SU-DHL-6 (cell line): ENCODE measurements at regions not wholly inside any gene's neighbourhood (a gene's known extent, or its start where the extent isn't known, plus 50 kb on each side); places are given as distances from the start of the nearest gene placed in this dataset.

Experiments used
- H2AFZ ChIP-seq: fragments of 200-600 bp; sonication (generic); 2 replicates; pipeline ENCODE4 v1.6.1; 2014; ENCODE audit warnings: low read depth, mild to moderate bottlenecking, moderate library complexity, mixed read lengths, antibody characterized with exemption, low read length; ENCODE audit not compliant: severe bottlenecking
- H3F3A ChIP-seq: fragments of 200-600 bp; shearing (Covaris generic); 2 replicates; pipeline ENCODE4 v1.6.0; 2016; ENCODE audit warnings: antibody characterized with exemption, mild to moderate bottlenecking; ENCODE audit not compliant: insufficient read depth
- H3K27ac ChIP-seq: fragments of 200-600 bp; sonication (generic); 2 replicates; pipeline ENCODE4 v1.5.1; 2016; ENCODE audit warnings: low read depth, mild to moderate bottlenecking, low read length, moderate library complexity, mixed read lengths
- H3K27me3 ChIP-seq: fragments of 200-600 bp; sonication (generic), shearing (Covaris generic); 2 replicates; pipeline ENCODE4 v1.6.0; 2014; ENCODE audit warnings: mild to moderate bottlenecking, low read length
- H3K36me3 ChIP-seq: fragments of 200-600 bp; sonication (generic); 2 replicates; pipeline ENCODE4 v1.6.1; 2014; ENCODE audit warnings: mild to moderate bottlenecking, low read length, mixed read lengths
- H3K4me2 ChIP-seq: fragments of 300-600, 200-600 bp; shearing (Covaris generic), sonication (generic); 2 replicates; pipeline ENCODE4 v1.6.0; 2014; ENCODE audit warnings: low read length, low read depth, mild to moderate bottlenecking; ENCODE audit not compliant: poor library complexity, severe bottlenecking
- H3K4me3 ChIP-seq: fragments of 200-600 bp; sonication (generic); 2 replicates; pipeline ENCODE4 v1.5.1; 2014; ENCODE audit warnings: antibody characterized with exemption, low read length, mild to moderate bottlenecking, mixed read lengths; ENCODE audit not compliant: insufficient read depth, poor library complexity, severe bottlenecking
- H3K79me2 ChIP-seq: fragments of 200-600 bp; sonication (generic); 2 replicates; pipeline ENCODE4 v1.6.1; 2014; ENCODE audit warnings: mild to moderate bottlenecking, low read length, moderate library complexity; ENCODE audit not compliant: insufficient read depth
- H3K9ac ChIP-seq: fragments of 200-600 bp; sonication (generic); 2 replicates; pipeline ENCODE4 v1.7.0; 2014; ENCODE audit warnings: mild to moderate bottlenecking, low read length
- H3K9me2 ChIP-seq: fragments of 200-600 bp; sonication (generic); replicated peaks from 2 replicates; pipeline ENCODE4 v1.6.1; 2014; ENCODE audit warnings: low read length; ENCODE audit not compliant: insufficient read depth
- H3K9me3 ChIP-seq: fragments of 200-600 bp; sonication (generic); 2 replicates; pipeline ENCODE4 v1.6.1; 2014; ENCODE audit warnings: low read length, mixed read lengths; ENCODE audit not compliant: insufficient read depth
- H4K20me1 ChIP-seq: fragments of 200-600 bp; sonication (generic); 2 replicates; pipeline ENCODE4 v1.6.1; 2014; ENCODE audit warnings: low read depth, mild to moderate bottlenecking, antibody characterized with exemption, low read length, moderate library complexity, mixed read lengths
- CTCF ChIP-seq: fragments of 200-600 bp; sonication (generic); IDR thresholded peaks from one replicate; pipeline ENCODE4 v1.5.1; 2017; ENCODE audit warnings: antibody characterized with exemption, mild to moderate bottlenecking, low read length, moderate library complexity; ENCODE audit not compliant: insufficient read depth, poor library complexity, severe bottlenecking
- EZH2phosphoT487 ChIP-seq: fragments of 200-600 bp; sonication (generic), shearing (Covaris generic); conservative IDR thresholded peaks from 2 replicates; pipeline ENCODE4 v1.6.1; 2018; ENCODE audit warnings: mild to moderate bottlenecking, antibody characterized with exemption, low read length, moderate library complexity, mixed read lengths

GRCh38 chr1:224054611-224055010 lies 59.3 kb upstream of the FBXO28 start:
- Histone ChIP-seq H3F3A (no peaks in the 10 kb centered on the region), H2AFZ (no peak overlapping the region), H3K36me3 (no peaks in the 10 kb centered on the region), H3K4me3 (no peak overlapping the region), H3K9me2 (no peaks in the 10 kb centered on the region), H3K79me2 (no peaks in the 10 kb centered on the region), H3K9ac (no peak overlapping the region), H3K27ac (no peak overlapping the region), H4K20me1 (no peaks in the 10 kb centered on the region), H3K4me2 (no peak overlapping the region), H3K9me3 (no peaks in the 10 kb centered on the region), H3K27me3 (no peaks in the 10 kb centered on the region)
- TF ChIP-seq CTCF (no peak), EZH2phosphoT487 (no peak)

GRCh38 chr1:224054012-224054411 lies 59.9 kb upstream of the FBXO28 start:
- Histone ChIP-seq H3K9me2 (no peaks in the 10 kb centered on the region), H3K9ac (no peak overlapping the region), H3K27ac (no peak overlapping the region), H2AFZ (no peak overlapping the region), H3K36me3 (no peaks in the 10 kb centered on the region), H3K9me3 (no peaks in the 10 kb centered on the region), H3K27me3 (no peaks in the 10 kb centered on the region), H3K4me2 (no peak overlapping the region), H4K20me1 (no peaks in the 10 kb centered on the region), H3K79me2 (no peaks in the 10 kb centered on the region), H3K4me3 (no peak overlapping the region), H3F3A (no peaks in the 10 kb centered on the region)
- TF ChIP-seq EZH2phosphoT487 (no peak), CTCF (no peak)

- Histone ChIP-seq H3K9ac (no peak overlapping the region), H3K4me2 (no peak overlapping the region), H3F3A (no peaks in the 10 kb centered on the region), H3K79me2 (no peaks in the 10 kb centered on the region), H3K9me2 (no peaks in the 10 kb centered on the region), H3K27me3 (no peaks in the 10 kb centered on the region), H3K9me3 (no peaks in the 10 kb centered on the region), H4K20me1 (no peaks in the 10 kb centered on the region), H3K27ac (no peak overlapping the region), H2AFZ (no peak overlapping the region), H3K4me3 (no peak overlapping the region), H3K36me3 (no peaks in the 10 kb centered on the region)
- TF ChIP-seq EZH2phosphoT487 (no peak), CTCF (no peak)
These were observed 60.5 kb upstream of the FBXO28 start for GRCh38 chr1:224053456-224053855.
